Coronary artery (tissue), 2 donors: ENCODE measurements at regions not wholly inside any gene's neighbourhood (a gene's known extent, or its start where the extent isn't known, plus 50 kb on each side); places are given as distances from the start of the nearest gene placed in this dataset.

Source experiments
- DNase-seq: peaks from one replicate; pipeline ENCODE4 v3.0.0-alpha.2; 2017; ENCODE audit warnings: low spot score
- H3K27ac ChIP-seq, 2 donors: fragments of 200-600 bp; sonication (generic); one replicate each; pipeline ENCODE4 v1.5.1; 2016 to 2019
- H3K4me3 ChIP-seq: fragments of 200-600 bp; sonication (generic); 2 replicates; pipeline ENCODE4 v1.5.1; 2016; ENCODE audit warnings: mild to moderate bottlenecking, moderate library complexity
- TF ChIP-seq, protein P1 (sequence below): fragments of 200-600 bp; sonication (generic); IDR thresholded peaks from one replicate; pipeline ENCODE4 v1.5.1; 2019; ENCODE audit warnings: antibody characterized with exemption

DNA sequence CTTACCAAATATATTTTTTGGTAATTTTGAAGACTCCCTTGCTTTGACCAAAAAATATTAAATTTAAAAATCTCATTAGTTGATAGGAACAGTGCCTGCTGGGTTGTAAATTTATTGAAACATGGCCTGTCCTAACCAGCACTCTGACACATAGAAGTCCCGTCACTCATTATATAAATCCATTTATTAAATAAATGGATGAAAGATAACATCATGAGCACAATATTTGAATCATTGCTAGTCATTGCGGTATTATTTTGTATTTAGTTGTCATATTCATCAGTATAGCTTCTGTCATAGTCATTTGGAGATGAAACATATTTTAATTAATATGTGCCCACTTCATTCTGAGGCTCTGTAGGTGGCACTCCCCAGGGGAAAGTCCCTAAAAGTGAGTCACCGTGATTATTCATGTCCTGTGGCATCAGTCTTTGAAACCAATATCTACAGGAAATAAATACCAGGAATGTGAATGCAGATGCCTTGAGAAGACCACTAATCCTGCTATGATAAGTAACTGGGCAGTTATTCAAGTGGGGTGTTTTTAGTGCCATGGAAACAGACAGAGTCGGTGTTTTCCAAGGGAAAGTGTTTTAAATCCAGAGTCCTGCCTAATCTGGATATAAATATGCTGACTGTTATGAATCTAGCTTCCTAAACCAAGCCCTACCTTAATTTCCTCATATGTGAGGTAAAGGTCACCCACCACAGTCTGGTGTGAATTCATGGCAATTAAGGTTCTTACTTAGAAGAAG, 302.0 kb downstream of the DUSP10 start:
- H3K4me3 ChIP-seq: peak overlapping the region; percentile 46
- DNase-seq: no peak
- TF ChIP-seq, protein P1, sequence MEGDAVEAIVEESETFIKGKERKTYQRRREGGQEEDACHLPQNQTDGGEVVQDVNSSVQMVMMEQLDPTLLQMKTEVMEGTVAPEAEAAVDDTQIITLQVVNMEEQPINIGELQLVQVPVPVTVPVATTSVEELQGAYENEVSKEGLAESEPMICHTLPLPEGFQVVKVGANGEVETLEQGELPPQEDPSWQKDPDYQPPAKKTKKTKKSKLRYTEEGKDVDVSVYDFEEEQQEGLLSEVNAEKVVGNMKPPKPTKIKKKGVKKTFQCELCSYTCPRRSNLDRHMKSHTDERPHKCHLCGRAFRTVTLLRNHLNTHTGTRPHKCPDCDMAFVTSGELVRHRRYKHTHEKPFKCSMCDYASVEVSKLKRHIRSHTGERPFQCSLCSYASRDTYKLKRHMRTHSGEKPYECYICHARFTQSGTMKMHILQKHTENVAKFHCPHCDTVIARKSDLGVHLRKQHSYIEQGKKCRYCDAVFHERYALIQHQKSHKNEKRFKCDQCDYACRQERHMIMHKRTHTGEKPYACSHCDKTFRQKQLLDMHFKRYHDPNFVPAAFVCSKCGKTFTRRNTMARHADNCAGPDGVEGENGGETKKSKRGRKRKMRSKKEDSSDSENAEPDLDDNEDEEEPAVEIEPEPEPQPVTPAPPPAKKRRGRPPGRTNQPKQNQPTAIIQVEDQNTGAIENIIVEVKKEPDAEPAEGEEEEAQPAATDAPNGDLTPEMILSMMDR: no peak
- H3K27ac ChIP-seq: peak overlapping the region; percentile 6 to 63

DNA sequence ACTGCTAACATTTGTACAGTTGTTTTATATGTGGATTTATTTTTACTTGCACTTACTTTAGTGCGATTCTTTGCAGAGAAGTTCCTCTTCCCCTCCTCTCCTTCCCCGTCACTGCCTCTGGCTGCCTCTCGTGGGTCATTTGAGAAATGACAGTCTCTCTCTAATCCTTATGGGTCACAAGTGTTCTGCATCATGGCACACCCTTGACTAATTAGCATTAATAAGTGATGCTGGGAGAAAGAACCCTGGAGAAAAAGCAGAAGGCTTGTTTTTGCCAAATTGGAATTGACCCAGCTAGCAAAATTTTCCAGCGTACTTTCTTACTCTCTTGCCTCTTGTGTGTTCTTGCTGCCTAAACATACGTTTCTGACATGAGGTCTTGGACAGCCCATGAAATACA, 301.2 kb downstream of the DUSP10 start:
- Histone ChIP-seq H3K4me3 (peak overlapping the region; percentile 46), H3K27ac (peak overlapping the region; percentile 6 to 63)
- no peak for DNase-seq
- TF ChIP-seq, protein P1: no peak

DNA sequence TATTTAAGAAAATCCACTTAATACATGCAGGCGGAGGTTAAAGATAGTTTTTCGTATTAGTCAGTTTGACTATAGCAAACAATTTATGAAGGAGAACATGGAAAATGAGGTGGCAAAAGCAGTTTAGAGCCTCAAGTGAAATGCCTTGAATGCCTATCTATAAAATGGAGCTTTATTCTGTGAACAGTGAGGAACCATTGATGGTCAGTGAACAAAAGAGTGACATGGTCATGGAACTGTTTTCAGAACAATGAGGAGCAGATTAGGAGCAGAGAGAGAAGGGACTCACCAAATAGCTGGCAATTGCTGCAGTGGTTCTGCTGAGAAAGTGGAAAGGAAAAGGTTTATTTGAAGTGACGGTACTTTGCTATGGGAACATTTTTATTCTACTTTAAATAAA, 299.8 kb downstream of the DUSP10 start:
- TF ChIP-seq, protein P1: no peak
- no peak for DNase-seq
- no peak overlapping the region for H3K27ac ChIP-seq
- H3K4me3 ChIP-seq: no peak overlapping the region

DNA sequence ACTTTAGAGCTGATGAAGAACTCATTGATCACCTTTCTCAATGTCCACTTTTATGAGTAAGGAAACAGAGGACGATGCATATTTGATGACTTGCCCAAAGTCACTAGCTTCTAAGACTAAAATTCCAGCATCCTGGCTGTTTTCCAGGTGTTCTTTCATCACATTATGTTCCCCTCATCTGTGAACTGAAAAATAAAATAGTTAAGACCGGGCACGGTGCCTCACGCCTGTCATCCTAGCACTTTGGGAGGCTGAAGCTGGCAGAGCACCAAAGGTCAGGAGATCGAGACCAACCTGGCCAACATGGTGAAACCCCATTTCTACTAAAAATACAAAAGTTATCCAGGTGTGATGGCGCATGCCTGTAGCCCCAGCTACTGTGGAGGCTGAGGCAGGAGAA, 297.5 kb downstream of the DUSP10 start:
- TF ChIP-seq, protein P1: no peak
- no peak for DNase-seq
- no peak overlapping the region for H3K4me3 ChIP-seq
- no peak overlapping the region for H3K27ac ChIP-seq

DNA sequence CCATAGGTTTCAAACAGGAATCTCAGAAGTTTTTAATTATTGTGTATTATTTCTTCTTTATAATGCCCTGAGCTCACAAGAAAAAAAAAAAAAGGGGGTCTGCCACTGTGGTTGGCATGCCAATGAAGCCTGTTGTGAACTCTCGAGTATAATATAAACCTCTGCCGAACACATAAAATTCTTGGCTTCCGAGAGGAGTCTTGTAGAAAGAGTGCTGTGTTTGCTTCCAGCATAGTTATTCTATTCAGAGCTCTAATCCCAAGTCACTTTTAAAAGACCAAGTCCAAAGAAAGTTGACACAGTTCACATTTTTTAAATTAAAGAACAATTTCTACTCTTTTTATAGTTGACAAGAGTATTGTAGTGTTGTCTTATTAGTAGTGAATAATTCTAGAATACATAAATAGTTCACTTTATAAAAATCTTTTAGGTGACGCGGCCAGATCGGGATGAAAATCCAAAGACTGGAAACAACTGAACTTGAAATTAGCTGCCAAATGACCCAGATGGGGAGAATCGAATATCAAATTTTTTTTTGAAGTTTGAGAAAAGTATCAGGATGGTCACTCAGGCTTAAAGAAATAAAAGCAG, 293.2 kb downstream of the DUSP10 start:
- no peak for DNase-seq
- Histone ChIP-seq H3K27ac (no peak overlapping the region), H3K4me3 (no peak overlapping the region)
- TF ChIP-seq, protein P1: no peak

DNA sequence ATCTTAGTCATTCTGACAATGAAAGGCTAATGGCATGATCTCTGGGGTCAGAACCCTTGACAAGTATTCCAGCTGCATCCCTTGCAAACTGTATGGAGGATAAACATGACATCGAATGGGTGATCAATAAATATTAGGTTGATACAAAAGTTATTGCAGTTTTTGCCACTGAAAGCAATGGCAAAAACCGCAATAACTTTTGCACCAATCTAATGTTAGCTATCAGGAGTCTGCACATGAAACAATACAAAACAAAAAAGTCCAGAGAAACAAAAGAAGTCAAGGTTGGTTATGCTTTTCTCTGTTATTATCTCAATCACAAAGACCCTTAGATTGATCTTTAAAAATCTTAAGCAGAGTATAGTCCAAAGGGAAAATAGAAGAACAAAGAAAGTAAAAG, 292.7 kb downstream of the DUSP10 start:
- H3K27ac ChIP-seq: no peak overlapping the region
- DNase-seq: no peak
- no peak overlapping the region for H3K4me3 ChIP-seq
- TF ChIP-seq, protein P1: no peak
